Stimulated activated CD4-positive, alpha-beta T cell treated with anti-CD3 and anti-CD28 coated beads, Interleukin-15, amount 100 ng/mL, for 48 hours (primary cell): ENCODE measurements at regions not wholly inside any gene's neighbourhood (a gene's known extent, or its start where the extent isn't known, plus 50 kb on each side); places are given as distances from the start of the nearest gene placed in this dataset.

Experiments
- DNase-seq, 2 donors: peaks; one replicate each; pipeline ENCODE4 v3.0.0-alpha.2; 2020; ENCODE audit warnings: low read depth in 2 of 2

DNA sequence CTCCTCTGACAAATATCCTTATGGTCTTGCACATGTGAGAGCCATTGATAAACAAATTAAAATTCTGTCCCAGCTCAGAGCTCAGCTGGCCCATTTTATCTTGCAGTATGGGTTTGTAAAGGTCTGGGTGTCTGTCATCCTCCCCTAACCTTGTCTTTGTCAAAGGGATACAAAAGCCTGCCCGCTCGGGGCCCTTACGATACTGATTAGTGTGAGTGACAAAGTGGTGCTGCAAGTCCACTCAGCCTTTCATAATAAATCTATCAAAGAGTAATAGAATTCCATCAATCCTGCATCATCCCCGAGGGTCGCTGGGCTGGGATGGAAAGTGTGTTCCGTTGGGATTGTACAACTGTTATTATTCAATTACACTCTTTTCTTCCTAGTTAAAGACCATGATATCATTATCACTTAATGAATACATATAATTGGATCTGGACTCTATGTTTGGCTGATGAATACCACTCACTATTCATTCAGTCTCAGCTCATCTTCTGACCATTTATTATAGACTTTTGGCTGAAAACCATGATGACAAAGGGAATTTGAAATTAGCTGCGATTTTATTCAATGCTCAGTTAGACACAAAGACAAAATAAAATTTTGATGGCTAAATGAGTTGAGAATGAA lies 122.5 kb upstream of the FOXD3 start:
- DNase-seq = no peak

DNA sequence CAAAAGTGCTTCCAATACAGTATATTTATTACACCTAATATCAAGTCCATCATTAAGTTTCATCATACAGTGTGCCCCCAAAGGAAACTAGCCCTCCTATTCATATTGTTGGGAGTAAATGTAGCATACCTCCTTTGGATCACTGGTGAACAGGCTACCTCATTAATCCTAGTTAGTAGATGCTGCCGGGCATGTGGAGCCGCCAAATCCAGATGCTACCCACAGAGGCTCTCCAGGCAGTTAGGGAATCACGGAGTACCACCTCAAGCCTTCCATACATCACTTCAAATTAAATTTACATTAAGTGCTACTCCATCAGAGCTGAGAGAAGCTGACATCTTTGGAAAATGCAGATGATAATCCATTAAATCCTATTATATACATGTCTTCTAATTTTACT lies 121.7 kb upstream of the FOXD3 start:
- DNase-seq = no peak

- DNase-seq = no peak
These were observed 118.7 kb upstream of the FOXD3 start for GRCh38 chr1:63203641-63204040.

DNA sequence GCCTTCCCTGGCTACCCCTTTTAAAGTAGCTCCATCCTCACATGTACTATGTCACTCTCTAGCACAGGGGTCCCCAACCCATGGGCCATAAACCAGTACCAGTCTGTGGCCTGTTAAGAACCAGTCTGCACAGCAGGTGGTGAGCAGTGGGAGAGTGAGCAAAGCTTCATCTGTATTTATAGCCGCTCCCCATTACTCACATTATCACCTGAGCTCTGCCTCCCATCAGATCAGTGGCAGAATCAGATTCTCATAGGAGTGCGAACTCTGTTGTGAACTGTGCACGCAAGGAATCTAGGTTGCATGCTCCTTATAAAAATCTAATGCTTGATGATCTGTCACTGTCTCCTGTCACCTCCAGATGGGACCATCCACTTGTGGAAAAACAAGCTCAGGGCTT lies 116.6 kb upstream of the FOXD3 start:
- no peak for DNase-seq

- DNase-seq = no peak
These were observed 107.8 kb upstream of the FOXD3 start for GRCh38 chr1:63214553-63214952.

- no peak for DNase-seq
These were observed 98.9 kb upstream of the FOXD3 start for GRCh38 chr1:63223426-63223825.

GRCh38 chr1:63230722-63231121 lies 91.6 kb upstream of the FOXD3 start:
- DNase-seq = no peak

GRCh38 chr1:63238721-63239120 lies 83.6 kb upstream of the FOXD3 start:
- no peak for DNase-seq

- no peak for DNase-seq
These were observed 77.2 kb upstream of the FOXD3 start for GRCh38 chr1:63245186-63245585.

GRCh38 chr1:63248216-63248615 lies 74.2 kb upstream of the FOXD3 start:
- DNase-seq = no peak

- DNase-seq = no peak
These were observed 67.2 kb upstream of the FOXD3 start for GRCh38 chr1:63255153-63255552.

DNA sequence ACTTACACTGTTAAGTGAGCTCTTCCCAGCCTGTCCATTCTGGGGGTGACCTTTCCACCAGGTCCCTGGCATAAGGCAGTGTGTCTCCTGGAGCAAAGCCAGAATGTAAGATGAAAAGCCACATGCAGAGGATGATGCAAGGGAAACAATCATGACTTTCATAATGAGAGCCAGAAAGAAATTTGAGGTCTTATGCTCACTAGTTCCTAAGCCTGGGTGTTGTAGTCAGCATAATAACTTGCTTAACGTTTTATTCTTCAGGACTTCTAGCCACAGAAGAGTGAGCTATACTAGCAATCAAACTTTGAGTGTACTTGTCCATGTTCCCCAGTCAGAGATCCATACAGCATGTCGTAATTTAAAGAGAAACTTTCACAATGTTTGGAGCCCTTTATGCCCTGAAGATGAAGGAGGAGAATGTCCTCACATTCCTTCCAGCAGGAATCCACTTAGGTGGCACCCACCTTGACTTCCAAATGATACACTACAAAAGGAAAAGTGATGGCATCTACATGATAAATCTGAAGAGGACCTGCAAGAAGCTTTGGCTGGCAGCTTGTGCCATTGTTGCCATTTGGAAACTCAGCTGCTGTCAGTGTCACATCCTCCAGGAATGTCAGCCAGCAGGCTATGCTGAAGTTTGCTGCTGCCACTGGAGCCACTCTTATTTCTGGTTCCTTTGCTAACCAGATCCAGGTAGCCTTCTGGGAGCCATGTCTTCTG lies 60.5 kb upstream of the FOXD3 start:
- DNase-seq = no peak

DNA sequence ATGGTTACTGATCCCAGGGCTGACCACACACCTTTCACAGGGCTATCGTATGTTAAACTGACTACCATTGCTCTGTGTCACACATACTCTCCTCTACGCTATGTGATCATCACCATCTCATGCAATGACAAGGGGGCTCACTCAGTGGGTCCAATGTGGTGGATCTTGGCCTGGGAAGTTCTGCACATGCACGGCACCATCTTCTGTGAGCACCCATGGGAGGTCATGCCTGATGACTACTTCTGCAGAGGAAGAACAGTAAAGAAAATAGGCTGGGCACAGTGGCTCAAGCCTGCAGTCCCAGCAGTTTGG lies 60.0 kb upstream of the FOXD3 start:
- DNase-seq = no peak

DNA sequence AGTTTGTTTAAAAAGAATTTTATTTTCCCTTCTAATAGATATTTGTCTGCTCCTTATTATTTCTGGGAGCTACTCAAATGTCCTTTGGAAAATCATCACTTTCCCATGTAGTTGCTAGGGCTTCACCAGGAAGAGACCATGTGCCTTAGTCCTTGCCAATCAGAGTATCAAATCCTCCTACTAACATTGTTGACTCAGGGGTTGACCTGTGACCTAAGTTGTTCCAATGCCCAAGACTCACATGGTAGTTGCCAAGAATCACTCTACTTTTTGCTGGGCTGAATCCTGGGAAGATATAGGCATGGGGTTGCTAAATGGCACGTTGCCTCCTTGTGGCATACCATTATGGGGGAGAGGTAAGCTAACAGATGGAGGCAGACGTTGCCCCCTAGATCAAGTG lies 58.2 kb upstream of the FOXD3 start:
- no peak for DNase-seq

DNA sequence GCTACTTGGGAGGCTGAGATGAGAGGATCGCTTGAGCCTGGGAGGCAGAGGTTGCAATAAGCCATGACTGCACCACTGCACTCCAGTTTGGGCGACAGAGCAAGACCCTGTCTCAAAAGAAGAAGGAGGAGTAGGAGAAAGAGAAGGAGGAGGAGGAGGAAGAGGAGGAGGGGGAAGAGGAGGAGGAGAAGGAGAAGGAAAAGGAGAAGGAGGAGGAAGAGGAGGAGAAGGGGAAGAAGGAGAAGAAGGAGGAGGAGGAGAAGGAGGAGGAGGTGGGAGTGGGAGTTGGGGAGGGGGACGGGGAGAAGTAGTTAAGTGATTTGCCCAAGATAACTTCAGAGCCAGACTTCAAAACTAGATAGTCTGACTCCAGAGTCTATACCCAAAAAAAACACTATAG lies 55.5 kb upstream of the FOXD3 start:
- no peak for DNase-seq

- DNase-seq = no peak
These were observed 53.5 kb upstream of the FOXD3 start for GRCh38 chr1:63268876-63269275.

DNA sequence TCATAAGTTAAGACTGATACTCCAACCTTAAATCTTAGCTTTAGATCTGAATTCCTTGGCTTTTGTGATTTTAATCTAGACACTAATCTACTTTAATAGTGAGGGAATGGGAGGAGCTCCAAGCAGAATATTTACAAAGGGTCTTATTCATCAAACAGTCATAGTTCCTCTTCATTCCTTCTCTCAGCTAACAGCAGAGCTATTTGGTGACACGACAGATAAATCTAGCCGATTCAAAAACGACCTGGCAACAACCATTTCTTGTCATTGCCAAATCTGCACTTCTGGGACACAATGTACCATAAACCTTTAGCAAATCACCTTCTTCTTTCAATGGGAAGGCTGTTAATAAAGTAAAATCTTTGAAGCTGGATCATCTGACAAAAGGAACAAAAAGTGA lies 52.8 kb upstream of the FOXD3 start:
- DNase-seq = no peak
